GM23338 (cell line): ENCODE measurements at regions not wholly inside any gene's neighbourhood (a gene's known extent, or its start where the extent isn't known, plus 50 kb on each side); places are given as distances from the start of the nearest gene placed in this dataset.
"Not testable (repeated sequence)": the region's sequence is repeated elsewhere in the genome, so short reads cannot be mapped to it uniquely, and the experiment has no call there.

Experiments
- ATAC-seq: fragments of 200-7000 bp; cut with Tn5 transposase; 3 replicates; pipeline ENCODE4 v1.9.1; 2020
- DNase-seq: peaks from one replicate; pipeline ENCODE4 v3.0.0-alpha.2; 2015; ENCODE audit warnings: low spot score
- H2AFZ ChIP-seq: fragments of 200-600 bp; sonication (generic); 2 replicates; pipeline ENCODE4 v1.8.0; 2016; ENCODE audit warnings: antibody characterized with exemption, mild to moderate bottlenecking, moderate library complexity
- H3F3A ChIP-seq: fragments of 200-600 bp; sonication (generic); replicated peaks from 2 replicates; pipeline ENCODE4 v1.8.0; 2017; ENCODE audit warnings: antibody characterized with exemption, mixed run types, low read depth
- H3K27ac ChIP-seq: fragments of 200-600 bp; sonication (generic); 2 replicates; pipeline ENCODE4 v1.6.1; 2016; ENCODE audit warnings: low read depth
- H3K27me3 ChIP-seq: fragments of 200-600 bp; sonication (generic); 2 replicates; pipeline ENCODE4 v1.8.0; 2016; ENCODE audit warnings: mild to moderate bottlenecking, mixed run types, moderate library complexity; ENCODE audit not compliant: insufficient read depth
- H3K36me3 ChIP-seq: fragments of 200-600 bp; sonication (generic); 2 replicates; pipeline ENCODE4 v1.8.0; 2016; ENCODE audit warnings: mild to moderate bottlenecking; ENCODE audit not compliant: insufficient read depth
- H3K4me1 ChIP-seq: fragments of 200-600 bp; sonication (generic); 2 replicates; pipeline ENCODE4 v1.8.0; 2016; ENCODE audit warnings: mild to moderate bottlenecking, moderate library complexity; ENCODE audit not compliant: insufficient read depth
- H3K4me2 ChIP-seq: fragments of 200-600 bp; sonication (generic); 2 replicates; pipeline ENCODE4 v1.7.1; 2017; ENCODE audit warnings: mixed run types
- H3K4me3 ChIP-seq: fragments of 200-600 bp; sonication (generic); 2 replicates; pipeline ENCODE4 v1.6.1; 2016; ENCODE audit warnings: mixed run types
- H3K79me2 ChIP-seq: fragments of 200-600 bp; sonication (generic); replicated peaks from 2 replicates; pipeline ENCODE4 v1.8.0; 2017; ENCODE audit warnings: mild to moderate bottlenecking; ENCODE audit not compliant: insufficient read depth
- H3K9me2 ChIP-seq: fragments of 200-600 bp; sonication (generic); 2 replicates; pipeline ENCODE4 v1.8.0; 2017; ENCODE audit not compliant: insufficient read depth
- H4K20me1 ChIP-seq: fragments of 200-600 bp; sonication (generic); replicated peaks from 2 replicates; pipeline ENCODE4 v1.8.0; 2017; ENCODE audit warnings: mild to moderate bottlenecking; ENCODE audit not compliant: insufficient read depth
- H3K27ac Mint-ChIP-seq: 2 replicates; pipeline ENCODE4 v1.8.0; 2020; ENCODE audit warnings: inconsistent platforms, mild to moderate bottlenecking, moderate library complexity, mixed read lengths
- H3K27me3 Mint-ChIP-seq: 3 replicates; pipeline ENCODE4 v1.8.0; 2022; ENCODE audit warnings: low read depth, mild to moderate bottlenecking, moderate library complexity, mixed read lengths, inconsistent platforms; ENCODE audit not compliant: insufficient read depth, poor library complexity
- H3K36me3 Mint-ChIP-seq: 3 replicates; pipeline ENCODE4 v1.8.0; 2021; ENCODE audit warnings: low read depth, mild to moderate bottlenecking, inconsistent platforms, moderate library complexity, mixed read lengths
- H3K4me1 Mint-ChIP-seq: 3 replicates; pipeline ENCODE4 v1.8.0; 2020; ENCODE audit warnings: mild to moderate bottlenecking, inconsistent platforms, mixed read lengths
- H3K4me3 Mint-ChIP-seq: 3 replicates; pipeline ENCODE4 v1.8.0; 2021; ENCODE audit warnings: moderate library complexity, mild to moderate bottlenecking, inconsistent platforms, mixed read lengths
- H3K9me3 Mint-ChIP-seq: 3 replicates; pipeline ENCODE4 v1.8.0; 2020; ENCODE audit warnings: moderate library complexity, mild to moderate bottlenecking, inconsistent platforms, mixed read lengths
- POLR2AphosphoS5 ChIP-seq: IDR thresholded peaks from 2 replicates; pipeline ENCODE4 v1.6.1; 2016; ENCODE audit warnings: antibody characterized with exemption, low read depth
- TF ChIP-seq, protein P1 (sequence below), 2 experiments: fragments of 200-600 bp in 1 of 2; sonication (generic) in 1 of 2; conservative IDR thresholded peaks; 2 replicates each; pipeline versions ENCODE4 v1.5.1 to v1.6.1; 2016 to 2017; ENCODE audit warnings: antibody characterized with exemption in 2 of 2, low read depth in 2 of 2, mild to moderate bottlenecking in 2 of 2, moderate library complexity in 1 of 2
- TF ChIP-seq, protein P2 (sequence below): fragments of 250-450 bp; sonication (Bioruptor Pico); IDR thresholded peaks from 2 replicates; pipeline ENCODE4 v1.5.0; 2020; ENCODE audit warnings: mild to moderate bottlenecking, moderate library complexity
- TF ChIP-seq, protein P3 (sequence below): IDR thresholded peaks from one replicate; pipeline ENCODE4 v1.6.1; 2018; ENCODE audit warnings: antibody characterized with exemption; ENCODE audit not compliant: unreplicated experiment

DNA sequence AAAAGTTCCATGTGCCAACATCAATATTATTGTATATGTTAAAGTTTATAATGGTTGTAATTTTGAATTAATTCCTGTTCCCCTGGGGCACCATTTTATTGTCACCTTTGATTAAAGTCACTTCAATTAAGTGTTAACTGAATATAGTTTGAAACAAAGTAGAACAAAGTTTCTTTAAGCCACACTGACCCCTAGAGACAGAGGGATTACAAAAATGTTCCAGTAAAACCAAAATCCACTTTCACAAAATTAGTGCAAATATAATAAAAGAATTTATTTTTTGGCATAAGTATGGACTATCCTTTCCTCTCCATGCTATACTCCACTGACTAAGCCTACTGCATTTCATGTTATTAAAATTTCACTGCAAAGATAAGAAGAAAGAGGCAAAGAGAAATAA is 123.9 kb downstream of the ZMAT3 start:
- Mint-ChIP-seq H3K27ac (no peak overlapping the region), H3K9me3 (no peaks in the 10 kb centered on the region; the same call in 1 of the 3 replicates), H3K4me1 (no peaks in the 10 kb centered on the region), H3K4me3 (no peak overlapping the region), H3K36me3 (0 out of 3 replicates have a peak, but pooled peaks cover 2% of the 10 kb centered on the region), H3K27me3 (no peaks in the 10 kb centered on the region)
- ATAC-seq, result no peak
- Histone ChIP-seq H3K9me2 (peaks cover 4% of the 10 kb centered on the region; the same call in 1 of the 2 replicates), H3K4me3 (no peak overlapping the region), H3K27me3 (no peaks in the 10 kb centered on the region), H3F3A (no peaks in the 10 kb centered on the region), H3K4me1 (no peaks in the 10 kb centered on the region), H3K27ac (no peak overlapping the region), H2AFZ (no peak overlapping the region), H3K79me2 (no peaks in the 10 kb centered on the region), H4K20me1 (no peaks in the 10 kb centered on the region), H3K4me2 (no peak overlapping the region), H3K36me3 (no peaks in the 10 kb centered on the region)
- TF ChIP-seq POLR2AphosphoS5, result no peak
- TF ChIP-seq, protein P1, sequence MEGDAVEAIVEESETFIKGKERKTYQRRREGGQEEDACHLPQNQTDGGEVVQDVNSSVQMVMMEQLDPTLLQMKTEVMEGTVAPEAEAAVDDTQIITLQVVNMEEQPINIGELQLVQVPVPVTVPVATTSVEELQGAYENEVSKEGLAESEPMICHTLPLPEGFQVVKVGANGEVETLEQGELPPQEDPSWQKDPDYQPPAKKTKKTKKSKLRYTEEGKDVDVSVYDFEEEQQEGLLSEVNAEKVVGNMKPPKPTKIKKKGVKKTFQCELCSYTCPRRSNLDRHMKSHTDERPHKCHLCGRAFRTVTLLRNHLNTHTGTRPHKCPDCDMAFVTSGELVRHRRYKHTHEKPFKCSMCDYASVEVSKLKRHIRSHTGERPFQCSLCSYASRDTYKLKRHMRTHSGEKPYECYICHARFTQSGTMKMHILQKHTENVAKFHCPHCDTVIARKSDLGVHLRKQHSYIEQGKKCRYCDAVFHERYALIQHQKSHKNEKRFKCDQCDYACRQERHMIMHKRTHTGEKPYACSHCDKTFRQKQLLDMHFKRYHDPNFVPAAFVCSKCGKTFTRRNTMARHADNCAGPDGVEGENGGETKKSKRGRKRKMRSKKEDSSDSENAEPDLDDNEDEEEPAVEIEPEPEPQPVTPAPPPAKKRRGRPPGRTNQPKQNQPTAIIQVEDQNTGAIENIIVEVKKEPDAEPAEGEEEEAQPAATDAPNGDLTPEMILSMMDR (conservative IDR thresholded peaks at IDR 0.05; ENCODE audit: low read depth in 2 of 2), result peak in 1 of 2 experiments; percentile 56; a peak in 3 of 4 replicates
- TF ChIP-seq, protein P2, sequence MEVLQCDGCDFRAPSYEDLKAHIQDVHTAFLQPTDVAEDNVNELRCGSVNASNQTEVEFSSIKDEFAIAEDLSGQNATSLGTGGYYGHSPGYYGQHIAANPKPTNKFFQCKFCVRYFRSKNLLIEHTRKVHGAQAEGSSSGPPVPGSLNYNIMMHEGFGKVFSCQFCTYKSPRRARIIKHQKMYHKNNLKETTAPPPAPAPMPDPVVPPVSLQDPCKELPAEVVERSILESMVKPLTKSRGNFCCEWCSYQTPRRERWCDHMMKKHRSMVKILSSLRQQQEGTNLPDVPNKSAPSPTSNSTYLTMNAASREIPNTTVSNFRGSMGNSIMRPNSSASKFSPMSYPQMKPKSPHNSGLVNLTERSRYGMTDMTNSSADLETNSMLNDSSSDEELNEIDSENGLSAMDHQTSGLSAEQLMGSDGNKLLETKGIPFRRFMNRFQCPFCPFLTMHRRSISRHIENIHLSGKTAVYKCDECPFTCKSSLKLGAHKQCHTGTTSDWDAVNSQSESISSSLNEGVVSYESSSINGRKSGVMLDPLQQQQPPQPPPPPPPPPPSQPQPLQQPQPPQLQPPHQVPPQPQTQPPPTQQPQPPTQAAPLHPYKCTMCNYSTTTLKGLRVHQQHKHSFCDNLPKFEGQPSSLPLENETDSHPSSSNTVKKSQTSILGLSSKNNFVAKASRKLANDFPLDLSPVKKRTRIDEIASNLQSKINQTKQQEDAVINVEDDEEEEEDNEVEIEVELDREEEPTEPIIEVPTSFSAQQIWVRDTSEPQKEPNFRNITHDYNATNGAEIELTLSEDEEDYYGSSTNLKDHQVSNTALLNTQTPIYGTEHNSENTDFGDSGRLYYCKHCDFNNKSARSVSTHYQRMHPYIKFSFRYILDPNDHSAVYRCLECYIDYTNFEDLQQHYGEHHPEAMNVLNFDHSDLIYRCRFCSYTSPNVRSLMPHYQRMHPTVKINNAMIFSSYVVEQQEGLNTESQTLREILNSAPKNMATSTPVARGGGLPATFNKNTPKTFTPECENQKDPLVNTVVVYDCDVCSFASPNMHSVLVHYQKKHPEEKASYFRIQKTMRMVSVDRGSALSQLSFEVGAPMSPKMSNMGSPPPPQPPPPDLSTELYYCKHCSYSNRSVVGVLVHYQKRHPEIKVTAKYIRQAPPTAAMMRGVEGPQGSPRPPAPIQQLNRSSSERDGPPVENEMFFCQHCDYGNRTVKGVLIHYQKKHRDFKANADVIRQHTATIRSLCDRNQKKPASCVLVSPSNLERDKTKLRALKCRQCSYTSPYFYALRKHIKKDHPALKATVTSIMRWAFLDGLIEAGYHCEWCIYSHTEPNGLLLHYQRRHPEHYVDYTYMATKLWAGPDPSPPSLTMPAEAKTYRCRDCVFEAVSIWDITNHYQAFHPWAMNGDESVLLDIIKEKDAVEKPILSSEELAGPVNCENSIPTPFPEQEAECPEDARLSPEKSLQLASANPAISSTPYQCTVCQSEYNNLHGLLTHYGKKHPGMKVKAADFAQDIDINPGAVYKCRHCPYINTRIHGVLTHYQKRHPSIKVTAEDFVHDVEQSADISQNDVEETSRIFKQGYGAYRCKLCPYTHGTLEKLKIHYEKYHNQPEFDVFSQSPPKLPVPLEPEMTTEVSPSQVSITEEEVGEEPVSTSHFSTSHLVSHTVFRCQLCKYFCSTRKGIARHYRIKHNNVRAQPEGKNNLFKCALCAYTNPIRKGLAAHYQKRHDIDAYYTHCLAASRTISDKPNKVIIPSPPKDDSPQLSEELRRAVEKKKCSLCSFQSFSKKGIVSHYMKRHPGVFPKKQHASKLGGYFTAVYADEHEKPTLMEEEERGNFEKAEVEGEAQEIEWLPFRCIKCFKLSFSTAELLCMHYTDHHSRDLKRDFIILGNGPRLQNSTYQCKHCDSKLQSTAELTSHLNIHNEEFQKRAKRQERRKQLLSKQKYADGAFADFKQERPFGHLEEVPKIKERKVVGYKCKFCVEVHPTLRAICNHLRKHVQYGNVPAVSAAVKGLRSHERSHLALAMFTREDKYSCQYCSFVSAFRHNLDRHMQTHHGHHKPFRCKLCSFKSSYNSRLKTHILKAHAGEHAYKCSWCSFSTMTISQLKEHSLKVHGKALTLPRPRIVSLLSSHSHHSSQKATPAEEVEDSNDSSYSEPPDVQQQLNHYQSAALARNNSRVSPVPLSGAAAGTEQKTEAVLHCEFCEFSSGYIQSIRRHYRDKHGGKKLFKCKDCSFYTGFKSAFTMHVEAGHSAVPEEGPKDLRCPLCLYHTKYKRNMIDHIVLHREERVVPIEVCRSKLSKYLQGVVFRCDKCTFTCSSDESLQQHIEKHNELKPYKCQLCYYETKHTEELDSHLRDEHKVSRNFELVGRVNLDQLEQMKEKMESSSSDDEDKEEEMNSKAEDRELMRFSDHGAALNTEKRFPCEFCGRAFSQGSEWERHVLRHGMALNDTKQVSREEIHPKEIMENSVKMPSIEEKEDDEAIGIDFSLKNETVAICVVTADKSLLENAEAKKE (CRISPR knock-in tag), result no peak
- TF ChIP-seq, protein P3, sequence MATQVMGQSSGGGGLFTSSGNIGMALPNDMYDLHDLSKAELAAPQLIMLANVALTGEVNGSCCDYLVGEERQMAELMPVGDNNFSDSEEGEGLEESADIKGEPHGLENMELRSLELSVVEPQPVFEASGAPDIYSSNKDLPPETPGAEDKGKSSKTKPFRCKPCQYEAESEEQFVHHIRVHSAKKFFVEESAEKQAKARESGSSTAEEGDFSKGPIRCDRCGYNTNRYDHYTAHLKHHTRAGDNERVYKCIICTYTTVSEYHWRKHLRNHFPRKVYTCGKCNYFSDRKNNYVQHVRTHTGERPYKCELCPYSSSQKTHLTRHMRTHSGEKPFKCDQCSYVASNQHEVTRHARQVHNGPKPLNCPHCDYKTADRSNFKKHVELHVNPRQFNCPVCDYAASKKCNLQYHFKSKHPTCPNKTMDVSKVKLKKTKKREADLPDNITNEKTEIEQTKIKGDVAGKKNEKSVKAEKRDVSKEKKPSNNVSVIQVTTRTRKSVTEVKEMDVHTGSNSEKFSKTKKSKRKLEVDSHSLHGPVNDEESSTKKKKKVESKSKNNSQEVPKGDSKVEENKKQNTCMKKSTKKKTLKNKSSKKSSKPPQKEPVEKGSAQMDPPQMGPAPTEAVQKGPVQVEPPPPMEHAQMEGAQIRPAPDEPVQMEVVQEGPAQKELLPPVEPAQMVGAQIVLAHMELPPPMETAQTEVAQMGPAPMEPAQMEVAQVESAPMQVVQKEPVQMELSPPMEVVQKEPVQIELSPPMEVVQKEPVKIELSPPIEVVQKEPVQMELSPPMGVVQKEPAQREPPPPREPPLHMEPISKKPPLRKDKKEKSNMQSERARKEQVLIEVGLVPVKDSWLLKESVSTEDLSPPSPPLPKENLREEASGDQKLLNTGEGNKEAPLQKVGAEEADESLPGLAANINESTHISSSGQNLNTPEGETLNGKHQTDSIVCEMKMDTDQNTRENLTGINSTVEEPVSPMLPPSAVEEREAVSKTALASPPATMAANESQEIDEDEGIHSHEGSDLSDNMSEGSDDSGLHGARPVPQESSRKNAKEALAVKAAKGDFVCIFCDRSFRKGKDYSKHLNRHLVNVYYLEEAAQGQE, result no peak
- DNase-seq, result peak; percentile 20

DNA sequence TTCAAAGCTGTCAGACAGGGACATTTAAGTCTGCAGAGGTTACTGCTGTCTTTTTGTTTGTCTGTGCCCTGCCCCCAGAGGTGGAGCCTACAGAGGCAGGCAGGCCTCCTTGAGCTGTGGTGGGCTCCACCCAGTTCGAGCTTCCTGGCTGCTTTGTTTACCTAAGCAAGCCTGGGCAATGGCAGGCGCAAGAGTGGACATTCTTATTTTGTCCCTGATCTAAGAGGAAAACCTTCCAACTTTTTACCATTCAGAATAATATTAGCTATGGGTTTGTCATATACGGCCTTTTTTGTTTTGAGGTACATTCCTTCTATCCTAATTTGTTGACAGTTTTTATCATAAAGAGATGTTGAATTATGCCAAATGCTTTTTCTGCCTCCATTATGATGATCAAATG is 129.3 kb downstream of the ZMAT3 start:
- not testable (repeated sequence) for H3K27me3 Mint-ChIP-seq, H3K27ac Mint-ChIP-seq, H3K27me3 ChIP-seq, H3K4me1 Mint-ChIP-seq, H3K36me3 ChIP-seq, H3F3A ChIP-seq, H3K4me1 ChIP-seq, H3K36me3 Mint-ChIP-seq, H4K20me1 ChIP-seq, DNase-seq, H3K9me3 Mint-ChIP-seq, H3K4me2 ChIP-seq, H3K4me3 ChIP-seq, H3K79me2 ChIP-seq, ATAC-seq, H3K9me2 ChIP-seq, H3K27ac ChIP-seq, H3K4me3 Mint-ChIP-seq
- H2AFZ ChIP-seq, result peak overlapping the region; percentile 32; the same call in 1 of the 2 replicates
